ENCODE measurements at regions not wholly inside any gene's neighbourhood (a gene's known extent, or its start where the extent isn't known, plus 50 kb on each side); places are given as distances from the start of the nearest gene placed in this dataset.

GRCh38 chr10:128529225-128529624, 403.0 kb upstream of the MKI67 start:
- peak in 1 of 2 donors; percentile 43 for DNase-seq (ENCODE audit: low spot score in 2 of 2)
- intact Hi-C loops (cut with DNase I; ENCODE audit: low total_unique reads) = no loop called here
- WGBS, 2 donors = 75 to 76% methylated on average over 6 of the region's 6 CpGs
- TF ChIP-seq POLR2A (IDR thresholded peaks at IDR 0.05) (no peak), CTCF (IDR thresholded peaks at IDR 0.05) (no peak)
- no peak overlapping the region for H3K4me3 ChIP-seq (ENCODE audit: low read depth, poor library complexity, severe bottlenecking)

- intact Hi-C loops (cut with DNase I; ENCODE audit: low total_unique reads) = no loop called here
- DNase-seq (ENCODE audit: low spot score in 2 of 2) = no peak
- no peak for TF ChIP-seq CTCF (IDR thresholded peaks at IDR 0.05)
- TF ChIP-seq POLR2A (IDR thresholded peaks at IDR 0.05) = no peak
- WGBS, 2 donors = 35 to 38% methylated on average over 5 of the region's 5 CpGs
- H3K4me3 ChIP-seq (ENCODE audit: low read depth, poor library complexity, severe bottlenecking) = no peak overlapping the region
These were observed 404.1 kb upstream of the MKI67 start for GRCh38 chr10:128530301-128530700.

GRCh38 chr10:128530946-128531345, 404.7 kb upstream of the MKI67 start:
- WGBS, 2 donors = 51 to 54% methylated on average over 2 of the region's 2 CpGs
- intact Hi-C loops (cut with DNase I; ENCODE audit: low total_unique reads) = no loop called here
- H3K4me3 ChIP-seq (ENCODE audit: low read depth, poor library complexity, severe bottlenecking) = no peak overlapping the region
- DNase-seq (ENCODE audit: low spot score in 2 of 2) = peak in 1 of 2 donors; percentile 18
- TF ChIP-seq CTCF (IDR thresholded peaks at IDR 0.05) = no peak
- TF ChIP-seq POLR2A (IDR thresholded peaks at IDR 0.05) = no peak

- 42 to 67% methylated on average over 5 of the region's 5 CpGs for WGBS, 2 donors
- DNase-seq (ENCODE audit: low spot score in 2 of 2) = no peak
- intact Hi-C loops (cut with DNase I; ENCODE audit: low total_unique reads) = no loop called here
- TF ChIP-seq CTCF (IDR thresholded peaks at IDR 0.05) (no peak), POLR2A (IDR thresholded peaks at IDR 0.05) (no peak)
- no peak overlapping the region for H3K4me3 ChIP-seq (ENCODE audit: low read depth, poor library complexity, severe bottlenecking)
These were observed 408.5 kb upstream of the MKI67 start for GRCh38 chr10:128534686-128535085.

GRCh38 chr10:128536259-128536658, 410.0 kb upstream of the MKI67 start:
- TF ChIP-seq POLR2A (IDR thresholded peaks at IDR 0.05) (no peak), CTCF (IDR thresholded peaks at IDR 0.05) (no peak)
- peak in 1 of 2 donors; percentile 13 for DNase-seq (ENCODE audit: low spot score in 2 of 2)
- H3K4me3 ChIP-seq (ENCODE audit: low read depth, poor library complexity, severe bottlenecking) = no peak overlapping the region
- intact Hi-C loops (cut with DNase I; ENCODE audit: low total_unique reads) = no loop called here
- 83 to 87% methylated on average over 6 of the region's 6 CpGs for WGBS, 2 donors

- TF ChIP-seq CTCF (IDR thresholded peaks at IDR 0.05) (no peak), POLR2A (IDR thresholded peaks at IDR 0.05) (no peak)
- peak in 1 of 2 donors; percentile 29 for DNase-seq (ENCODE audit: low spot score in 2 of 2)
- H3K4me3 ChIP-seq (ENCODE audit: low read depth, poor library complexity, severe bottlenecking) = no peak overlapping the region
- WGBS, 2 donors = 40% methylated on average over 7 of the region's 7 CpGs
- intact Hi-C loops (cut with DNase I; ENCODE audit: low total_unique reads) = no loop called here
These were observed 411.7 kb upstream of the MKI67 start for GRCh38 chr10:128537834-128538330.

Data from lower leg skin (tissue), 4 donors.